ENCODE measurements at regions not wholly inside any gene's neighbourhood (a gene's known extent, or its start where the extent isn't known, plus 50 kb on each side); places are given as distances from the start of the nearest gene placed in this dataset.

- TF ChIP-seq, protein P1, sequence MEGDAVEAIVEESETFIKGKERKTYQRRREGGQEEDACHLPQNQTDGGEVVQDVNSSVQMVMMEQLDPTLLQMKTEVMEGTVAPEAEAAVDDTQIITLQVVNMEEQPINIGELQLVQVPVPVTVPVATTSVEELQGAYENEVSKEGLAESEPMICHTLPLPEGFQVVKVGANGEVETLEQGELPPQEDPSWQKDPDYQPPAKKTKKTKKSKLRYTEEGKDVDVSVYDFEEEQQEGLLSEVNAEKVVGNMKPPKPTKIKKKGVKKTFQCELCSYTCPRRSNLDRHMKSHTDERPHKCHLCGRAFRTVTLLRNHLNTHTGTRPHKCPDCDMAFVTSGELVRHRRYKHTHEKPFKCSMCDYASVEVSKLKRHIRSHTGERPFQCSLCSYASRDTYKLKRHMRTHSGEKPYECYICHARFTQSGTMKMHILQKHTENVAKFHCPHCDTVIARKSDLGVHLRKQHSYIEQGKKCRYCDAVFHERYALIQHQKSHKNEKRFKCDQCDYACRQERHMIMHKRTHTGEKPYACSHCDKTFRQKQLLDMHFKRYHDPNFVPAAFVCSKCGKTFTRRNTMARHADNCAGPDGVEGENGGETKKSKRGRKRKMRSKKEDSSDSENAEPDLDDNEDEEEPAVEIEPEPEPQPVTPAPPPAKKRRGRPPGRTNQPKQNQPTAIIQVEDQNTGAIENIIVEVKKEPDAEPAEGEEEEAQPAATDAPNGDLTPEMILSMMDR (IDR thresholded peaks at IDR 0.05; ENCODE audit: poor library complexity), result no peak
- TF ChIP-seq EZH2 (IDR thresholded peaks at IDR 0.05; ENCODE audit: borderline replicate concordance), result no peak
Observed at GRCh38 chr1:220368352-220369265, 96.4 kb upstream of the RAB3GAP2 start.

Measured in hepatocyte (in vitro differentiated cells).